RWPE2 (cell line): ENCODE measurements at regions not wholly inside any gene's neighbourhood (a gene's known extent, or its start where the extent isn't known, plus 50 kb on each side); places are given as distances from the start of the nearest gene placed in this dataset.

ENCODE experiments used
- ATAC-seq: fragments of 200-7000 bp; cut with Tn5 transposase; 3 replicates; pipeline ENCODE4 v1.9.1; 2021; ENCODE audit warnings: low read depth
- DNase-seq: peaks from one replicate; pipeline ENCODE4 v3.0.0-alpha.2; 2020; ENCODE audit warnings: low spot score
- H3K27ac ChIP-seq: fragments of 450-650 bp; 2 replicates; pipeline ENCODE4 v1.5.1; 2017; ENCODE audit warnings: mild to moderate bottlenecking; ENCODE audit not compliant: poor library complexity, severe bottlenecking
- H3K27me3 ChIP-seq: fragments of 250-450 bp; sonication (Bioruptor Pico); 2 replicates; pipeline ENCODE4 v1.5.1; 2021; ENCODE audit warnings: mild to moderate bottlenecking, moderate library complexity; ENCODE audit not compliant: insufficient read depth, poor library complexity, severe bottlenecking
- H3K36me3 ChIP-seq: fragments of 250-450 bp; sonication (Bioruptor Pico); 2 replicates; pipeline ENCODE4 v1.5.1; 2020; ENCODE audit warnings: low read depth, mild to moderate bottlenecking, moderate library complexity
- H3K4me1 ChIP-seq: fragments of 250-450 bp; sonication (Bioruptor Pico); 2 replicates; pipeline ENCODE4 v1.5.1; 2021; ENCODE audit warnings: mild to moderate bottlenecking, moderate library complexity; ENCODE audit not compliant: insufficient read depth, poor library complexity, severe bottlenecking
- H3K4me3 ChIP-seq: fragments of 250-450 bp; sonication (Bioruptor Pico); 2 replicates; pipeline ENCODE4 v1.5.1; 2021; ENCODE audit warnings: mild to moderate bottlenecking, moderate library complexity; ENCODE audit not compliant: severe bottlenecking
- H3K9me3 ChIP-seq: fragments of 250-450 bp; sonication (Bioruptor Pico); 2 replicates; pipeline ENCODE4 v1.5.1; 2021; ENCODE audit warnings: mild to moderate bottlenecking, moderate library complexity; ENCODE audit not compliant: severe bottlenecking
- CTCF ChIP-seq: fragments of 450-650 bp; IDR thresholded peaks from one replicate; pipeline ENCODE4 v1.5.1; 2017; ENCODE audit warnings: mild to moderate bottlenecking, moderate library complexity; ENCODE audit not compliant: poor library complexity, severe bottlenecking

- Histone ChIP-seq H3K4me1 (no peaks in the 10 kb centered on the region), H3K36me3 (no peaks in the 10 kb centered on the region), H3K4me3 (no peak overlapping the region), H3K27me3 (no peaks in the 10 kb centered on the region), H3K27ac (no peak overlapping the region), H3K9me3 (no peaks in the 10 kb centered on the region)
- no peak for TF ChIP-seq CTCF
- ATAC-seq (peak; percentile 54; the same call in 1 of the 3 replicates), DNase-seq (no peak)
Observed at GRCh38 chr3:144403040-144403457, 431.4 kb downstream of the DIPK2A start.

- DNase-seq = no peak
- Histone ChIP-seq H3K4me1 (no peaks in the 10 kb centered on the region), H3K9me3 (no peaks in the 10 kb centered on the region), H3K4me3 (no peak overlapping the region), H3K27me3 (no peaks in the 10 kb centered on the region), H3K27ac (no peak overlapping the region), H3K36me3 (no peaks in the 10 kb centered on the region)
- no peak for TF ChIP-seq CTCF
- no peak for ATAC-seq
Observed at GRCh38 chr3:144407335-144407734, 435.7 kb downstream of the DIPK2A start.

- no peaks in the 10 kb centered on the region for H3K36me3 ChIP-seq
- ATAC-seq (no peak), DNase-seq (no peak)
- no peak overlapping the region for H3K4me3 ChIP-seq
- no peak for TF ChIP-seq CTCF
- H3K27ac ChIP-seq = no peak overlapping the region
- no peaks in the 10 kb centered on the region for H3K4me1 ChIP-seq
- no peaks in the 10 kb centered on the region for H3K27me3 ChIP-seq
- no peaks in the 10 kb centered on the region for H3K9me3 ChIP-seq
Observed at GRCh38 chr3:144409319-144409718, 437.7 kb downstream of the DIPK2A start.

- H3K36me3 ChIP-seq = no peaks in the 10 kb centered on the region
- H3K27ac ChIP-seq = no peak overlapping the region
- DNase-seq = no peak
- H3K4me1 ChIP-seq = no peaks in the 10 kb centered on the region
- H3K27me3 ChIP-seq = no peaks in the 10 kb centered on the region
- H3K9me3 ChIP-seq = no peaks in the 10 kb centered on the region
- no peak overlapping the region for H3K4me3 ChIP-seq
- no peak for ATAC-seq
- no peak for TF ChIP-seq CTCF
Observed at GRCh38 chr3:144413068-144413467, 441.4 kb downstream of the DIPK2A start.

GRCh38 chr3:144415492-144415891 is 443.9 kb downstream of the DIPK2A start:
- no peak overlapping the region for H3K4me3 ChIP-seq
- DNase-seq = no peak
- no peaks in the 10 kb centered on the region for H3K27me3 ChIP-seq
- no peaks in the 10 kb centered on the region for H3K9me3 ChIP-seq
- TF ChIP-seq CTCF = no peak
- H3K27ac ChIP-seq = no peak overlapping the region
- ATAC-seq = no peak
- no peaks in the 10 kb centered on the region for H3K36me3 ChIP-seq
- no peaks in the 10 kb centered on the region for H3K4me1 ChIP-seq
